IMR-90 (cell line): ENCODE measurements at regions not wholly inside any gene's neighbourhood (a gene's known extent, or its start where the extent isn't known, plus 50 kb on each side); places are given as distances from the start of the nearest gene placed in this dataset.

Source experiments
- ATAC-seq: fragments of 200-7000 bp; cut with Tn5 transposase; 2 replicates; pipeline ENCODE4 v1.9.1; 2020; ENCODE audit warnings: low read depth, mild to moderate bottlenecking, moderate library complexity
- BruUV-seq: library from RNA; stranded (reverse); fragments of 400-500 nt; replicated peaks from 2 replicates; lab custom pipeline; 2021; lab: Mats Ljungman, UMichigan
- CTCF ChIA-PET: fragments of 300-600 bp; formaldehyde crosslinking; extraction: SDS; loops from one replicate; lab custom pipeline; 2021; ENCODE audit warnings: antibody characterized with exemption; lab: Yijun Ruan, JAX
- POLR2A ChIA-PET: fragments of 300-600 bp; sonication (Branson Sonifier 250); formaldehyde crosslinking; loops from one replicate; lab custom pipeline; 2022; ENCODE audit warnings: antibody characterized with exemption; ENCODE audit not compliant: unreplicated experiment; lab: Charles Lee
- DNase-seq: peaks from one replicate; pipeline ENCODE4 v3.0.0; 2013
- H2AFZ ChIP-seq: replicated peaks from 2 replicates; pipeline ENCODE3; 2013; ENCODE audit warnings: low read length, mild to moderate bottlenecking; ENCODE audit not compliant: poor library complexity
- H2AK5ac ChIP-seq: 2 replicates; pipeline ENCODE4 v1.6.1; 2013; ENCODE audit warnings: low read depth, low read length, inconsistent platforms
- H2AK9ac ChIP-seq: replicated peaks from 2 replicates; pipeline ENCODE3; 2013; ENCODE audit warnings: mild to moderate bottlenecking, low read depth, low read length, moderate library complexity; ENCODE audit not compliant: poor library complexity
- H2BK120ac ChIP-seq: 2 replicates; pipeline ENCODE4 v1.6.1; 2013; ENCODE audit warnings: low read depth, low read length, inconsistent platforms
- H2BK15ac ChIP-seq: 3 replicates; pipeline ENCODE4 v1.6.1; 2013; ENCODE audit warnings: low read depth, low read length, inconsistent platforms
- H2BK20ac ChIP-seq: 2 replicates; pipeline ENCODE4 v1.6.1; 2013; ENCODE audit warnings: low read depth, mild to moderate bottlenecking, inconsistent platforms, low read length, moderate library complexity
- H2BK5ac ChIP-seq: 2 replicates; pipeline ENCODE4 v1.6.1; 2013; ENCODE audit warnings: mild to moderate bottlenecking, low read depth, low read length, inconsistent platforms; ENCODE audit not compliant: poor library complexity, severe bottlenecking
- H3K14ac ChIP-seq: replicated peaks from 2 replicates; pipeline ENCODE4 v1.6.1; 2013; ENCODE audit warnings: low read depth, low read length, inconsistent platforms
- H3K18ac ChIP-seq: 2 replicates; pipeline ENCODE4 v1.6.1; 2013; ENCODE audit warnings: low read depth, low read length, control low read depth
- H3K23ac ChIP-seq: 2 replicates; pipeline ENCODE4 v1.6.1; 2013; ENCODE audit warnings: low read depth, low read length, inconsistent platforms
- H3K27ac ChIP-seq: 2 replicates; pipeline ENCODE4 v1.5.1; 2013; ENCODE audit warnings: mild to moderate bottlenecking, control low read depth, low read length; ENCODE audit not compliant: insufficient read depth
- H3K27me3 ChIP-seq: 2 replicates; pipeline ENCODE4 v1.6.1; 2013; ENCODE audit warnings: low read length; ENCODE audit not compliant: control insufficient read depth, insufficient read depth
- H3K36me3 ChIP-seq: 2 replicates; pipeline ENCODE4 v1.6.1; 2013; ENCODE audit warnings: low read length, mixed read lengths; ENCODE audit not compliant: control insufficient read depth, insufficient read depth
- H3K4ac ChIP-seq: 2 replicates; pipeline ENCODE4 v1.6.1; 2013; ENCODE audit warnings: low read depth, low read length, inconsistent platforms
- H3K4me1 ChIP-seq: 2 replicates; pipeline ENCODE4 v1.6.1; 2013; ENCODE audit warnings: low read length, mixed read lengths; ENCODE audit not compliant: control insufficient read depth, insufficient read depth
- H3K4me2 ChIP-seq: 2 replicates; pipeline ENCODE4 v1.6.1; 2013; ENCODE audit warnings: low read depth, mild to moderate bottlenecking, control low read depth, low read length, moderate library complexity
- H3K4me3 ChIP-seq: 2 replicates; pipeline ENCODE4 v1.5.1; 2013; ENCODE audit warnings: low read depth, mild to moderate bottlenecking, control low read depth, low read length, moderate library complexity; ENCODE audit not compliant: insufficient read depth
- H3K56ac ChIP-seq: 2 replicates; pipeline ENCODE4 v1.6.1; 2013; ENCODE audit warnings: low read length, inconsistent platforms; ENCODE audit not compliant: insufficient read depth; ENCODE audit errors: extremely low read depth
- H3K79me1 ChIP-seq, 2 experiments: 2 replicates each; pipeline ENCODE4 v1.6.1; 2013; ENCODE audit warnings: low read length in 2 of 2, inconsistent platforms in 1 of 2, low read depth in 1 of 2
- H3K9ac ChIP-seq: 2 replicates; pipeline ENCODE4 v1.6.1; 2013; ENCODE audit warnings: low read depth, low read length, control low read depth
- H3K9me1 ChIP-seq: 2 replicates; pipeline ENCODE4 v1.6.1; 2013; ENCODE audit warnings: low read length, inconsistent platforms; ENCODE audit not compliant: insufficient read depth
- H3K9me3 ChIP-seq: 2 replicates; pipeline ENCODE4 v1.6.1; 2013; ENCODE audit warnings: low read length; ENCODE audit not compliant: control insufficient read depth, insufficient read depth
- H4K20me1 ChIP-seq: 2 replicates; pipeline ENCODE4 v1.6.1; 2013; ENCODE audit warnings: low read length, inconsistent platforms; ENCODE audit not compliant: insufficient read depth
- H4K5ac ChIP-seq: 2 replicates; pipeline ENCODE4 v1.6.1; 2013; ENCODE audit warnings: mild to moderate bottlenecking, low read depth, low read length, control low read depth
- H4K8ac ChIP-seq, 2 experiments: 2 replicates each; pipeline ENCODE4 v1.6.1; 2013; ENCODE audit warnings: low read depth in 2 of 2, low read length in 2 of 2, control low read depth in 1 of 2, inconsistent platforms in 1 of 2
- H4K91ac ChIP-seq: 2 replicates; pipeline ENCODE4 v1.6.1; 2013; ENCODE audit warnings: low read depth, low read length, inconsistent platforms; ENCODE audit not compliant: insufficient read depth
- CEBPB ChIP-seq: IDR thresholded peaks from 2 replicates; pipeline ENCODE4 v1.6.1; 2012; ENCODE audit warnings: low read depth, low read length, improper control_type of control experiment
- MAZ ChIP-seq: IDR thresholded peaks from 2 replicates; pipeline ENCODE4 v1.6.1; 2012; ENCODE audit warnings: low read depth, mild to moderate bottlenecking, low read length, improper control_type of control experiment, moderate library complexity, borderline replicate concordance
- WGBS, 2 experiments: methylation state at CpG; one replicate each; pipeline versions ENCODE4 v1.1.5 to v1.1.7; 2013; ENCODE audit warnings: missing lambda C conversion rate in 2 of 2; ENCODE audit not compliant: insufficient read length in 1 of 2; ENCODE audit errors: extremely low coverage in 2 of 2; 5-methylcytosine and 5-hydroxymethylcytosine counted together
- dilution Hi-C: fragments of 300-500 bp; cut with HindIII; formaldehyde crosslinking; loops from one replicate; pipeline ENCODE4 v1.14.3; 2018; ENCODE audit warnings: low sequenced_read_pairs; ENCODE audit not compliant: unreplicated experiment
- in situ Hi-C: fragments of 300-500 bp; cut with MboI; formaldehyde crosslinking; loops from 3 replicates; pipeline ENCODE4 v1.14.3; 2019; ENCODE audit warnings: low sequenced_read_pairs, inconsistent platforms, mixed read lengths
- intact Hi-C: fragments of 100-400 bp; cut with micrococcal nuclease; formaldehyde crosslinking; loops from 2 replicates; pipeline ENCODE4 v1.10.0; 2022

DNA sequence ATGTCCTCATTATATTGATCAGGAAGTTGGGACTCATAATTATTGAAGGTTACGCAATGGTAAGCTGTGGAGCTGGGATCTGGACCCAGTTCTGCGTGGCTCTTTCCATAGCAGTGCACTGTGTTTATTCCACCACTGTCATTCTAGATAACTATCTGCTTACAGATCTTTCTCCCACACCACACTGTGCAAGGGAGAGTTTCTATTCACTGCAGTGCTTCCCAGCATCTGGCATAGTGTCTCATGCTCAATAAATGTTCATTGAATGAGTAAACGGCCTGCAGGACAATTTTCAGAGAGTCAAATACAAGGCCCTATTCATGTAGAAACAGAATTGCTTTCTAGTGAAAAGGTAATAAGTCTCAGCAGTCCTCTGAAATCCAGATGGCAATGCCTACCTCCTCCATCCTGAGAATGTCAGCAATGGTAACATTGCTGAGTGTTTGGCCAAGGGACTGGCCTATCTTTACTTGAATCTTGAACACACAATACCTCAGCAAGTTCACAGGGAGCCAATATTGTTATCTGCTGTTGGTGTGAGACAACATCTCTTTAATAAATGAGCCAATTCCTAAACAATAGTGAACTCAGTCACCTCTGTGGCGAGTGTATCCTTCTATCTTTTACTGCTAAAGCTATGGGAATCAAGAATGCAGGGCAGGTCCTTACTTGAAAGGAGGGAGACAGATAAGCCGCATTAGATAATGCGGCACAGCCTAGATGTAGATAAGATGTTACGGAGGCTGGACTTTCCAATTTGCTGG, 332.4 kb upstream of the PRICKLE1 start:
- no peaks in the 10 kb centered on the region for H3K36me3 ChIP-seq
- intact Hi-C loops (loop anchor here (5.0 kb wide), 1 partner anchor 415 kb away; no protein-coding TSS in a partner anchor), in situ Hi-C loops (no loop called here), dilution Hi-C loops (no loop called here)
- H4K91ac ChIP-seq = no peak overlapping the region
- H3K4me1 ChIP-seq = peaks cover 4% of the 10 kb centered on the region
- H2AK9ac ChIP-seq = no peak overlapping the region
- H2BK5ac ChIP-seq = no peak overlapping the region
- H3K79me1 ChIP-seq = no peaks in the 10 kb centered on the region
- no peak overlapping the region; the same call in 1 of the 2 replicates for H3K4me2 ChIP-seq
- POLR2A ChIA-PET = no interaction called here
- H3K9me3 ChIP-seq = no peaks in the 10 kb centered on the region
- TF ChIP-seq MAZ (no peak), CEBPB (peak; percentile 88)
- peak; percentile 77 for DNase-seq
- H4K5ac ChIP-seq = no peak overlapping the region
- peak overlapping the region; percentile 57; the same call in 1 of the 2 replicates for H3K18ac ChIP-seq
- CTCF ChIA-PET = interaction anchor here (0.5 kb wide), 1 partner anchor 413 kb away, joined by 6 read pairs; no protein-coding TSS in a partner anchor
- no TSS peak for BruUV-seq
- H3K9ac ChIP-seq = no peak overlapping the region
- no peak overlapping the region for H2AK5ac ChIP-seq
- H3K4ac ChIP-seq = no peak overlapping the region
- H4K8ac ChIP-seq = no peak overlapping the region
- H2BK15ac ChIP-seq = no peak overlapping the region
- no peak overlapping the region for H3K14ac ChIP-seq
- H2AFZ ChIP-seq = no peak overlapping the region
- no peaks in the 10 kb centered on the region for H4K20me1 ChIP-seq
- no peaks in the 10 kb centered on the region; the same call in 1 of the 2 replicates for H3K27me3 ChIP-seq
- H3K9me1 ChIP-seq = no peaks in the 10 kb centered on the region
- peak; percentile 79 for ATAC-seq
- H3K4me3 ChIP-seq = no peak overlapping the region
- H2BK20ac ChIP-seq = no peak overlapping the region
- no peak overlapping the region for H3K27ac ChIP-seq
- WGBS, 2 experiments = no CpG with 5 or more reads among the region's 7 CpGs
- no peak overlapping the region for H3K23ac ChIP-seq
- H3K56ac ChIP-seq = no peak overlapping the region
- H2BK120ac ChIP-seq = no peak overlapping the region
